GM10847 (cell line): ENCODE measurements at regions not wholly inside any gene's neighbourhood (a gene's known extent, or its start where the extent isn't known, plus 50 kb on each side); places are given as distances from the start of the nearest gene placed in this dataset.

ENCODE experiments used
- POLR2A ChIP-seq: IDR thresholded peaks from 2 replicates; pipeline ENCODE4 v1.6.1; 2011; ENCODE audit not compliant: insufficient read length; ENCODE audit errors: extremely low read depth

GRCh38 chr2:64795024-64795592 is 141.4 kb upstream of the SERTAD2 start:
- TF ChIP-seq POLR2A = no peak

- TF ChIP-seq POLR2A = no peak
Observed at GRCh38 chr2:64796926-64797325, 143.2 kb upstream of the SERTAD2 start.

GRCh38 chr2:64797881-64798575 is 144.3 kb upstream of the SERTAD2 start:
- no peak for TF ChIP-seq POLR2A

- no peak for TF ChIP-seq POLR2A
Observed at GRCh38 chr2:64799592-64800252, 146.0 kb upstream of the SERTAD2 start.

GRCh38 chr2:64803776-64804175 is 150.1 kb upstream of the SERTAD2 start:
- no peak for TF ChIP-seq POLR2A

- TF ChIP-seq POLR2A = no peak
Observed at GRCh38 chr2:64804651-64805050, 150.9 kb upstream of the SERTAD2 start.

- no peak for TF ChIP-seq POLR2A
Observed at GRCh38 chr2:64807417-64807816, 153.7 kb upstream of the SERTAD2 start.

- TF ChIP-seq POLR2A = no peak
Observed at GRCh38 chr2:64808092-64808491, 154.4 kb upstream of the SERTAD2 start.

GRCh38 chr2:64808754-64809153 is 155.0 kb upstream of the SERTAD2 start:
- no peak for TF ChIP-seq POLR2A

- TF ChIP-seq POLR2A = no peak
Observed at GRCh38 chr2:64809216-64809615, 155.5 kb upstream of the SERTAD2 start.

- no peak for TF ChIP-seq POLR2A
Observed at GRCh38 chr2:64812285-64812684, 158.6 kb upstream of the SERTAD2 start.

GRCh38 chr2:64814007-64814406 is 160.3 kb upstream of the SERTAD2 start:
- no peak for TF ChIP-seq POLR2A

GRCh38 chr2:64817453-64817852 is 163.7 kb upstream of the SERTAD2 start:
- TF ChIP-seq POLR2A = no peak

GRCh38 chr2:64818664-64819060 is 164.9 kb upstream of the SERTAD2 start:
- TF ChIP-seq POLR2A = no peak

GRCh38 chr2:64819361-64819760 is 165.6 kb upstream of the SERTAD2 start:
- no peak for TF ChIP-seq POLR2A
